ENCODE measurements at regions not wholly inside any gene's neighbourhood (a gene's known extent, or its start where the extent isn't known, plus 50 kb on each side); places are given as distances from the start of the nearest gene placed in this dataset.
A peak's percentile ranks its signal among the peaks of the same experiment; 100 is the strongest.

DNA sequence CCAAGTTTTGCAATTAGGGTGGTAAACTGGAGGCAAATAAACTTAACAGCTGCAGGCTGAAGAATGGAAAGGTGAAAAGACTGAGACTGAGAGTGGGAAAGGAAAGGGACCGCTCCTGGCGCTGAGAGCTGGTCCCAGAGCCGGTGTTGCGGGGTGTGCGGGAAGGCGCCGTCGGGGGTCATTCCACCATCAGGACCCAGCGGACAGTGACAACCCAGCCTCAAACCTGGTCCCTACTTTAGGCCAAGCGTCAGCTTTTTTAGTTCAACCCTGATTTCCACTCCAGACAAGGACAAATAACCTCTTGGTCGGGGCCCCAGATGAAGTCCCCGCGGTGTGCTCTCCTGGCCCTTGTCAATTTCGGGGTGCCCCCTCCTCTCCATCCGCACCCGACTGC lies 145.8 kb upstream of the ETS2 start:
- DNase-seq (ENCODE audit: low spot score), result no peak

GRCh38 chr21:38660333-38661196 lies 145.2 kb upstream of the ETS2 start:
- DNase-seq (ENCODE audit: low spot score), result no peak

DNA sequence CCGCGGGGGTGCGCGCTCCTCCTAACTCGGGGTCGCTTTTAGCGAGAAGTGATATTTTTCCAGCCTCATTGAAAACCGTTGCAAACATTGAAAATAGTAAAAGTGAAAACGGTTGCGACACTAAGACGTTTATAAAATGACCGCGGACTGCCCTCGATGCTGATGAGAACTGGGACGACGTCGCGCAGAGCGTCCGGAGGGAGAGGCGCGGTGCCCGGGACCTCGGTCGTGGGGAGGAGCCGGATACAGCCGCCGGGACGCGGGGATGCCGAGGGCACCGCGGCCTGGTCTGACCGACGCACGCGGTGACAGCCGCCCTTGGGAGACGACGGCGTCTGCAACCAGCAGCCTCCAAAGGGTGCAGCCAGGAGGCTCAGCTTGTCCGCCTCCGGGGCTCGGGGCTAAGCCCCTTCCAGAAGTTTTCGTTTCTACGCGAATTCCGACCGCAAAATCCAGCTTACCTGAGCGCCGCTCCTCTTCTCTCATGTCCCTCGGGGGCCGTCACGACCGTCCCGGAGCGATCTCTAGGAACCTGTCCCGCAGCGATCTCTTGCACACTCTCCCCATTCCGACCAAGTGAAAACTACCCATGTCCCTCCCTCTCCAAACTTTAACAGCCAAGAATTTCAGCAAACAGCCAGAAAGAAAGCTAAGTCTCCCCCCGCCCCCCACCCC lies 144.4 kb upstream of the ETS2 start:
- DNase-seq (ENCODE audit: low spot score), result peak; percentile 23

GRCh38 chr21:38661889-38662568 lies 143.7 kb upstream of the ETS2 start:
- peak; percentile 28 for DNase-seq (ENCODE audit: low spot score)

GRCh38 chr21:38663282-38663681 lies 142.4 kb upstream of the ETS2 start:
- DNase-seq (ENCODE audit: low spot score), result no peak

- DNase-seq (ENCODE audit: low spot score), result no peak
These were observed 141.4 kb upstream of the ETS2 start for GRCh38 chr21:38664315-38664714.

GRCh38 chr21:38664841-38665240 lies 140.9 kb upstream of the ETS2 start:
- no peak for DNase-seq (ENCODE audit: low spot score)

- DNase-seq (ENCODE audit: low spot score), result no peak
These were observed 138.3 kb upstream of the ETS2 start for GRCh38 chr21:38667291-38667870.

DNA sequence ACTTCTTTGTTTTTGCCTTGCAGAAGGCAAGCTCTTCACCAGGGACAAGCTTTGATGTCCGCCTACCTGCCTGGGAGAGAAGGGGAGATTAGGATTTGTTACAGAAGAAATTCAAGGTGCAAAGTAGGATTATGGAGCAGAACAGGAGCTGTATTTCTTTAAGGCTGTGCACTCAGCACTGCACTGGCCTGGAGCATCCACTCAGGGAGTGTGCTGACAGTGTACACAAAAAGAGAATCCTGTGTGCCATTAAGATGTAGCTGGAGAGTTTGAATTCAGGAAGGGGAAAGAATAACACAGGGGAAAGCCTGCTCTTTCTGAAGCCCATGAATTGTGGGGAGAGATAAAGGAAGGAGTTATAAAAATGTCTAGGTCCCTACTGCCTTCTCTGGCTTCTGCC lies 137.7 kb upstream of the ETS2 start:
- DNase-seq (ENCODE audit: low spot score), result no peak

DNA sequence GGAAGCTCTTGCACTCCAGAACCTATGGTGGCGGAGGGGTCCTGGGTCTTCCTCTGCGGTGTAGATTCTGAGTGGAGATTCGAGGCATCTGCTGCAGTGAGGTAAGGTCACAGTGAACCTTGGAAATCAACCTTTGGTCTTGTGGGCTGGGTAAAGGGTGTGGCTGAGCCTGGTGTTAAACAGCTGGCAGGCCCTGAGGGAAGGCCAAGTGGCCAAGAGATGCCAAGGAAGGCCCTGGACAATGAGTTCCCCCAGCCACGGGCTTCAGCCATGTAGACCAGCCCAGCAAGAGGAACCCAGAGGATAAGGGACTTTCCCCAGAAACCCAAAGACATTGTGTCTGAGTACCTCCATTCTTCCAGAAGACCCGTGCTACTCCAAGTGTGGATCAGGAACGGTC lies 137.2 kb upstream of the ETS2 start:
- DNase-seq (ENCODE audit: low spot score), result no peak

DNA sequence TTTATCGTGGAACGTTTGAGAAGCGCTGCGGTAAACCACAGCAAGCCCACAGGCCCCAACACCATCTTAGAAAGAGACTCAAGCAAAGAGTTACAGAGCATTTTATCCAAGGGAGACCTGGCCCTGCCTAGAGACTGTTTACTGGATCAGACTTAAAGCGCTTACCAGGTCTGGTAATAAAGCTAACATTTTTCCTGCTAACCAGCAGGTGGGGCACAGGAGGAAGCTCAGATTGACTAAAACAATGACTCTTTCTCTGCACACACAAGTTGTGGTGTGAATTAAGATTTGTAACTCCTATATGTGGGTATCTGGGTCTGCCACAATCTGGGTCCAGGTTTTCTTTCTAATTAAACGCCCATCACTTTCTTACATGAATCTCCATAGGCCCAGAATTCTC lies 136.5 kb upstream of the ETS2 start:
- DNase-seq (ENCODE audit: low spot score), result peak; percentile 70

- no peak for DNase-seq (ENCODE audit: low spot score)
These were observed 134.9 kb upstream of the ETS2 start for GRCh38 chr21:38670861-38671260.

DNA sequence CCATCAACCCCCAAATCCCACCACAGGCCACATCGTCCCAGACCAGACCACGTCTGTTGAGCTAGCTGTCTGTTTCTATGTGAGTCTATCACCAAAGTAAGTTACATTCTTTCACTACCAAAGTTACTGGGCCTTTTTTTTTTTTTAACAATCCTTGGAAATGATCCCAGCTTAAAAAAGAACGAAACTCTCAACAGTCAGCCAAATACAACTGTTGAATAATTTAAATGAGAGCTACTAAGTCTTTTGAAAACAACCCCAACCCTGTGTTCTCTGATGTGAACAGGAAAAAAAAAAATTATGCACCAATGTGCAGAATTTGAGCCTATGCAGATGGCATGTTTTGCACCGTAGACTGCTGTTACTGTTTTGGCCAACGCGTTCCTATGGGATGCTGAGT lies 134.0 kb upstream of the ETS2 start:
- no peak for DNase-seq (ENCODE audit: low spot score)

- DNase-seq (ENCODE audit: low spot score), result no peak
These were observed 130.4 kb upstream of the ETS2 start for GRCh38 chr21:38675182-38675824.

- DNase-seq (ENCODE audit: low spot score), result no peak
These were observed 126.9 kb upstream of the ETS2 start for GRCh38 chr21:38678827-38679226.

DNA sequence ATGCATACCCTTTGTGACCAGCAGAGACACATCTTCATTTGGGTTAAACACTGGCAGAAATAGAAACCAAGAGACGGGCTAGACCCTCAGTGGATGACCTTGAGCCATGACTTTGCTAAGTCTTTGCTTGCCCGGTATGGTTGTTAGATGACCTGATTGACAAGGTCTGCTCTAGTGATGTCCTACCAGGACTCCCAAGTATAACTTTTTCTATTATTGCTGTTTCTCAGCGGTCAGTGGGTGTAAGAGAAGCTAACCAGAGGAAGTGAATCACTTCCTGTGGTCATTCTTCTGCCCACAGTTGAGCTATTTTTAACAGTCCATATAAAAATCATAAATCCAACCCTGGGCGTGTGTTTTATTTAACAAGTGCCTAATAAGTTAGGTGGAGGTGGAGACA lies 126.2 kb upstream of the ETS2 start:
- peak; percentile 72 for DNase-seq (ENCODE audit: low spot score)

GRCh38 chr21:38680401-38680800 lies 125.3 kb upstream of the ETS2 start:
- no peak for DNase-seq (ENCODE audit: low spot score)

DNA sequence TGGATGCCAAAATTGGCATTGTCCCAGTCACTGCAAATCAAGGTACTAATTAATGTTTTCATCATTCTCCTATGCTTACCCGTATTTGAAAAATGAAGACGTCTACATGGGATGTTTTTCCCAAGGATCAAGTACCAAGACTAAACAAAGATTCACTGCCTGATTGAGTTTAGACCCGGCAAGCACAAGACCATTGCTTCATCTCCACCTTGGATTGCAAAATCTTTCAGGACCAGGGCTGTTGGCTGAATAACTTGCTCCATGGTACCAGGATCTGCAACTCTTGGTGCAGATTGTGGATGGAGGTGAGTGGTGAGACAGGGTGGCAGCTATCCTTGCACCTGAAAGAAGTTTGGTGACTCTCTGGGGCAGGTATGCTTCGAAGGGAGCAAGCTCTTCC lies 122.5 kb upstream of the ETS2 start:
- no peak for DNase-seq (ENCODE audit: low spot score)

DNA sequence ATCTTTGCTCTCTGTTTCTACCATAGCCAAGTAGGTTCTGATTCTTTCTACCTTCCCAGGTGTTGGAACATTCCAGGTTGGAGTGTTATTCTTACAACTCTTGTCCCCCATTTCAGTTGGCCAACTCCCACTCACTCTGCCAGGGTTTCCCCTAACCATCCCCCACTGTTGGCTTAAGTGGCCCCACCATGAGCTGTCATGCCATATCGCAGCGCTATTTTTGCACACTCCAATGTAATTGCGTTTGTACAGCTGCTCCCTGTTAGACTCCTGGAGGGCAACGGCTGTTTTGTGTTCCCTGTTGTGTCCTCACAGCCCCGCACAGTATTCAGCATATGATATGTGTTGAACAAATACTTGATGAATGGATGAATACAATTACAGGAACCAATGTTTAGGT lies 117.7 kb upstream of the ETS2 start:
- no peak for DNase-seq (ENCODE audit: low spot score)

DNA sequence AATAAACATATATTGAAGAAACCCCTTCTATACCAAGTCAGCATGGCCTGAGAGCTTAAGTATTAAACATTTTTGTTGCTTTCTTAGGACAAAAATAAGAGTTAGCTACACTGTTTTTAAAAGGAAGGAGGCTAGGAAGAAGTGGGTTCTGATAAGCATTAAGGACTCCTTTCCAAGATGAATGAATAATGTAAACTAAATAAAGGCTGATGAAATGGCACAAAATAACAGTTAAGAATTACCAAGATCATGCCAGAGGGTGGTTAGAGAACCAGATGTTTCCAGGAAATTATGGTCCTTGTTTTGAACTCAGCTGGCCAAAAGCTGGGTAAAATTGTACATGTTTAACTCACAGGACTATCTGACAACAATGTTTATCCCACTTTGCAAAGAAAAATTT lies 114.1 kb upstream of the ETS2 start:
- no peak for DNase-seq (ENCODE audit: low spot score)

GRCh38 chr21:38696579-38696978 lies 109.2 kb upstream of the ETS2 start:
- DNase-seq (ENCODE audit: low spot score), result no peak

DNA sequence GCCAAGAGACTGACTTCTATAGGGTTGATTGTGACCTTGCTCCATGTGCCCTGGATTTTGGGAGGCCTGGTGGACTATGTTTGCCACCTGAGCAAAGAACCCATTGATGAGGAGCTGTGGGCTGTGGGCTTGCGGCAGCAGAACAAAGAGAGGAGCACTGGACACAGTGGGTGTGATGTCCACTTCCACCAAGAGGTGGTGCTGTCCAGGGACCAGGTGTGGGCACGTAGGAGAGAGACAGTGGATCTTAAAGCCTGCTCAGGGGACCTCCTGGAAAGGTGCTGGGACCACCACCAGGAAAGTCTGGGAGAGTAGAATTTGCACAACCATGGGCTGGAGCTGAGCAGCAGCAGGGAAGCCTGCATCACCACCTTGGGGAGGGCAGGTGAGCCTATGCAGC lies 106.7 kb upstream of the ETS2 start:
- no peak for DNase-seq (ENCODE audit: low spot score)

All from SW480 (cell line).